ENCODE measurements at regions not wholly inside any gene's neighbourhood (a gene's known extent, or its start where the extent isn't known, plus 50 kb on each side); places are given as distances from the start of the nearest gene placed in this dataset.
A peak's percentile ranks its signal among the peaks of the same experiment; 100 is the strongest.

DNA sequence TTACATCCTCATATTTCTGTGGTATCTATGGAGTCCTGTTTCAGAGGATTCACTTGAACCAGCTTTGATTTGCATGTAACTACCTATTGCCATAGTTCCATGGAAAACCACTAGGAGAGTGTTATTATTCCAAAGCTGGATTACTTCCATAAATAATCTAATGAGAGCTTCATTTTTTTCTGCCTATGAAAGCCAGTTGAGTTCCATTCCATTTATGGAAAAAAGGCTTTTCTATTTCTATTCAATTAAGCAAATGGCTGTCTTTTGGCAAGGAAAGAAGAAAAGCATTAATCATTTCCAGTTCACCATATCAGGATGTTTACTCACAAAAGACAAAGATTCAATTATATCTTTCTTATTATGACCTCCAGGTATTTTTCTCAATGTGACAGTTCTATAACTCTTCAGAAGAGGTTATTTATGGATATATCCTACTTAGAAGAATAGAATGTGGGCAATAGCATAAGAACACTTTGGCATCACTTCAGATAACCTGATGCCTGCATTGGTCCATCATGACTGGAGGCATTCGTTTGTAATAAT lies 259.9 kb upstream of the ZPLD1 start:
- Histone ChIP-seq H3K27me3 (ENCODE audit: control insufficient read depth in 4 of 4, insufficient read depth in 4 of 4, low read length in 3 of 4) (no peaks in the 10 kb centered on the region), H3K9me3 (ENCODE audit: control insufficient read depth in 4 of 4, low read length in 3 of 4) (no peaks in the 10 kb centered on the region), H3K27ac (ENCODE audit: low read depth in 1 of 2, low read length in 2 of 2) (no peak overlapping the region), H3K9ac (ENCODE audit: low read depth in 1 of 2, low read length in 2 of 2) (no peak overlapping the region), H3K4me3 (ENCODE audit: low read depth in 1 of 3, low read length in 3 of 3) (no peak overlapping the region), H3K36me3 (ENCODE audit: control insufficient read depth in 4 of 4, insufficient read depth in 3 of 4, low read depth in 1 of 4, low read length in 3 of 4) (no peaks in the 10 kb centered on the region), H3K4me1 (ENCODE audit: control insufficient read depth in 4 of 4, insufficient read depth in 4 of 4, low read length in 3 of 4) (peaks cover 0 to 3% (median 1%) of the 10 kb centered on the region in 4 donors)
- TF ChIP-seq, protein P1, sequence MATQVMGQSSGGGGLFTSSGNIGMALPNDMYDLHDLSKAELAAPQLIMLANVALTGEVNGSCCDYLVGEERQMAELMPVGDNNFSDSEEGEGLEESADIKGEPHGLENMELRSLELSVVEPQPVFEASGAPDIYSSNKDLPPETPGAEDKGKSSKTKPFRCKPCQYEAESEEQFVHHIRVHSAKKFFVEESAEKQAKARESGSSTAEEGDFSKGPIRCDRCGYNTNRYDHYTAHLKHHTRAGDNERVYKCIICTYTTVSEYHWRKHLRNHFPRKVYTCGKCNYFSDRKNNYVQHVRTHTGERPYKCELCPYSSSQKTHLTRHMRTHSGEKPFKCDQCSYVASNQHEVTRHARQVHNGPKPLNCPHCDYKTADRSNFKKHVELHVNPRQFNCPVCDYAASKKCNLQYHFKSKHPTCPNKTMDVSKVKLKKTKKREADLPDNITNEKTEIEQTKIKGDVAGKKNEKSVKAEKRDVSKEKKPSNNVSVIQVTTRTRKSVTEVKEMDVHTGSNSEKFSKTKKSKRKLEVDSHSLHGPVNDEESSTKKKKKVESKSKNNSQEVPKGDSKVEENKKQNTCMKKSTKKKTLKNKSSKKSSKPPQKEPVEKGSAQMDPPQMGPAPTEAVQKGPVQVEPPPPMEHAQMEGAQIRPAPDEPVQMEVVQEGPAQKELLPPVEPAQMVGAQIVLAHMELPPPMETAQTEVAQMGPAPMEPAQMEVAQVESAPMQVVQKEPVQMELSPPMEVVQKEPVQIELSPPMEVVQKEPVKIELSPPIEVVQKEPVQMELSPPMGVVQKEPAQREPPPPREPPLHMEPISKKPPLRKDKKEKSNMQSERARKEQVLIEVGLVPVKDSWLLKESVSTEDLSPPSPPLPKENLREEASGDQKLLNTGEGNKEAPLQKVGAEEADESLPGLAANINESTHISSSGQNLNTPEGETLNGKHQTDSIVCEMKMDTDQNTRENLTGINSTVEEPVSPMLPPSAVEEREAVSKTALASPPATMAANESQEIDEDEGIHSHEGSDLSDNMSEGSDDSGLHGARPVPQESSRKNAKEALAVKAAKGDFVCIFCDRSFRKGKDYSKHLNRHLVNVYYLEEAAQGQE (IDR thresholded peaks at IDR 0.05): peak; percentile 8
- no peak for TF ChIP-seq HNF4G (IDR thresholded peaks at IDR 0.05)
- TF ChIP-seq, protein P2, sequence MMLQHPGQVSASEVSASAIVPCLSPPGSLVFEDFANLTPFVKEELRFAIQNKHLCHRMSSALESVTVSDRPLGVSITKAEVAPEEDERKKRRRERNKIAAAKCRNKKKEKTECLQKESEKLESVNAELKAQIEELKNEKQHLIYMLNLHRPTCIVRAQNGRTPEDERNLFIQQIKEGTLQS (IDR thresholded peaks at IDR 0.05): no peak
- no peak for DNase-seq (ENCODE audit: low spot score)
- WGBS: 75% methylated on average over 1 of the region's 1 CpG

DNA sequence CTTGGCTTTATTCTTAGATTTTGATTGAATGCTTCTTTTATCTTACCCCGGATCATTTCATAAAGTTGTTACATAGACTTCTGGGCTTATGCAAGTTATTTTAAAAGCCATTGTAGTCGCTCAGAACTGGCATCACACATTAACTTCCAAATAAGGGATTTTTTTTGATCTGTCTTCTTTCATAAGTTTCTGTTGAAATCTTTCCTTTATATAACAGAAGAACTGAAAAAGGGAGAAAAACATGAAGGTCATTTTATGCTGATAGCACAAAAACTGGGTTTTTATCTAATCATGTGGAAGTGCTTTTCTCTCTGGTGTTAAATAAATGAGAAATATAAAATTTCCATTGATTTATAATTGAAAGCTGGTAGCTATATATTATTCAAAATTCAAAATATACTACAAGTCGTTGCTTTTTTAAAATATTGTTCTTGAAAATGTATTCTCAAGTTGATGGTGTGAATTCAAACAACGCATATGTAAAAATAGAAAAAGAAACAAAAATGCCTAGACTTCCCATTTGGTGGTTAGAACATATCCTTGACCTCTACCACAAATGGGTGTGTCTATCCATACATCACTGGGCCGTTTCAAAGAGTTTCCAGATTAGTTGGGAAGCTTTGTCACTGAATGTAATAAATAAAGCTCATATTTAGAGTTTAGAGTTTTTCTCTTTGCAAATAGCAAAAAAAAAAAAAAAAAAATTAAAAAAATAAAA lies 258.3 kb upstream of the ZPLD1 start:
- no peaks in the 10 kb centered on the region for H3K36me3 ChIP-seq (ENCODE audit: control insufficient read depth in 4 of 4, insufficient read depth in 3 of 4, low read depth in 1 of 4, low read length in 3 of 4)
- peaks cover 0 to 17% (median 17%) of the 10 kb centered on the region in 4 donors for H3K4me1 ChIP-seq (ENCODE audit: control insufficient read depth in 4 of 4, insufficient read depth in 4 of 4, low read length in 3 of 4)
- no peaks in the 10 kb centered on the region for H3K27me3 ChIP-seq (ENCODE audit: control insufficient read depth in 4 of 4, insufficient read depth in 4 of 4, low read length in 3 of 4)
- no peaks in the 10 kb centered on the region for H3K9me3 ChIP-seq (ENCODE audit: control insufficient read depth in 4 of 4, low read length in 3 of 4)
- H3K9ac ChIP-seq (ENCODE audit: low read depth in 1 of 2, low read length in 2 of 2): no peak overlapping the region
- no peak for TF ChIP-seq HNF4A (conservative IDR thresholded peaks at IDR 0.05)
- TF ChIP-seq, protein P3, sequence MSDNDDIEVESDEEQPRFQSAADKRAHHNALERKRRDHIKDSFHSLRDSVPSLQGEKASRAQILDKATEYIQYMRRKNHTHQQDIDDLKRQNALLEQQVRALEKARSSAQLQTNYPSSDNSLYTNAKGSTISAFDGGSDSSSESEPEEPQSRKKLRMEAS (IDR thresholded peaks at IDR 0.05): no peak
- TF ChIP-seq, protein P4, sequence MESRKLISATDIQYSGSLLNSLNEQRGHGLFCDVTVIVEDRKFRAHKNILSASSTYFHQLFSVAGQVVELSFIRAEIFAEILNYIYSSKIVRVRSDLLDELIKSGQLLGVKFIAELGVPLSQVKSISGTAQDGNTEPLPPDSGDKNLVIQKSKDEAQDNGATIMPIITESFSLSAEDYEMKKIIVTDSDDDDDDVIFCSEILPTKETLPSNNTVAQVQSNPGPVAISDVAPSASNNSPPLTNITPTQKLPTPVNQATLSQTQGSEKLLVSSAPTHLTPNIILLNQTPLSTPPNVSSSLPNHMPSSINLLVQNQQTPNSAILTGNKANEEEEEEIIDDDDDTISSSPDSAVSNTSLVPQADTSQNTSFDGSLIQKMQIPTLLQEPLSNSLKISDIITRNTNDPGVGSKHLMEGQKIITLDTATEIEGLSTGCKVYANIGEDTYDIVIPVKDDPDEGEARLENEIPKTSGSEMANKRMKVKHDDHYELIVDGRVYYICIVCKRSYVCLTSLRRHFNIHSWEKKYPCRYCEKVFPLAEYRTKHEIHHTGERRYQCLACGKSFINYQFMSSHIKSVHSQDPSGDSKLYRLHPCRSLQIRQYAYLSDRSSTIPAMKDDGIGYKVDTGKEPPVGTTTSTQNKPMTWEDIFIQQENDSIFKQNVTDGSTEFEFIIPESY (IDR thresholded peaks at IDR 0.05): no peak
- no peak for TF ChIP-seq GABPA (IDR thresholded peaks at IDR 0.05 in 1 of 2, conservative IDR thresholded peaks at IDR 0.05 in 1 of 2)
- DNase-seq (ENCODE audit: low spot score): no peak
- H3K4me3 ChIP-seq (ENCODE audit: low read depth in 1 of 3, low read length in 3 of 3): no peak overlapping the region
- H3K27ac ChIP-seq (ENCODE audit: low read depth in 1 of 2, low read length in 2 of 2): no peak overlapping the region
- 82% methylated on average over 5 of the region's 5 CpGs for WGBS

DNA sequence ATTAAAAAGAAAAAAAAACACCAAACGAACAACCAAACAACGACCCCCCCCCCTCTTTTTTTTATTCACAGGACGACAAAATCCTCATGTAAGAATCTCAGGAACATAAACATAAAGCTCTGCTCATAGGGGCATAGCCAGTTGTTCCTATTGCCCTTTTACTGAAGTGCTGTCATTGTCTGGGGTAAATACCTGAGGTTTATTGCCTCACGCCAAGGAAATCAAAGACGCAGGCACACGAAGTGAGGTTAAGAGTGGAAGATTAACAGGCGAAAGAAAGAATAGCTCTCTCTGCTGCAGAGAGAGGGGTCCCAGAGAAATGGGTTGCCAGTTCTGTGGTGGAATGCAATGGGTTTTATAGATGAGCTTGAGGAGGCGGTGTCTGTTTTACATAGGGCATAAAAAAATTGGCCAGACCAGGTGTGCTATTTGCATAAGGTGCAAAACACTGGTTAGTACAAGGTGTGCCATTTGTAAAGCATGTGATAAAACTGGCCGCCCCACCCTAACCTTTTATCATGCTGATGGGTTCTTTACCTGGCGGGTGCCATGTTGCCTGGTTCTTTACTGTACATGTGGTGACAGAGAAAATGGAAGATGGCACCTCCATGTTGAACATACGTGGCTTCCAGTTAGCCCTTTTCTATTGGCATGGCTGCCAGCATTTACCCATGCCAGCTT lies 257.6 kb upstream of the ZPLD1 start:
- H3K4me3 ChIP-seq (ENCODE audit: low read depth in 1 of 3, low read length in 3 of 3): no peak overlapping the region
- H3K27ac ChIP-seq (ENCODE audit: low read depth in 1 of 2, low read length in 2 of 2): no peak overlapping the region
- H3K27me3 ChIP-seq (ENCODE audit: control insufficient read depth in 4 of 4, insufficient read depth in 4 of 4, low read length in 3 of 4): no peaks in the 10 kb centered on the region
- H3K36me3 ChIP-seq (ENCODE audit: control insufficient read depth in 4 of 4, insufficient read depth in 3 of 4, low read depth in 1 of 4, low read length in 3 of 4): no peaks in the 10 kb centered on the region
- no peaks in the 10 kb centered on the region for H3K9me3 ChIP-seq (ENCODE audit: control insufficient read depth in 4 of 4, low read length in 3 of 4)
- peaks cover 0 to 24% (median 24%) of the 10 kb centered on the region in 4 donors for H3K4me1 ChIP-seq (ENCODE audit: control insufficient read depth in 4 of 4, insufficient read depth in 4 of 4, low read length in 3 of 4)
- 80% methylated on average over 11 of the region's 11 CpGs for WGBS
- no peak for DNase-seq (ENCODE audit: low spot score)
- H3K9ac ChIP-seq (ENCODE audit: low read depth in 1 of 2, low read length in 2 of 2): no peak overlapping the region
- TF ChIP-seq NR2F2 (IDR thresholded peaks at IDR 0.05): no peak
- no peak for TF ChIP-seq RAD21 (IDR thresholded peaks at IDR 0.05)
- no peak for TF ChIP-seq GABPA (IDR thresholded peaks at IDR 0.05 in 1 of 2, conservative IDR thresholded peaks at IDR 0.05 in 1 of 2)
- no peak for TF ChIP-seq YY1 (IDR thresholded peaks at IDR 0.05)
- TF ChIP-seq, protein P1 (IDR thresholded peaks at IDR 0.05): no peak
- no peak for TF ChIP-seq FOXA2 (IDR thresholded peaks at IDR 0.05)
- TF ChIP-seq, protein P3 (IDR thresholded peaks at IDR 0.05): no peak
- TF ChIP-seq EGR1 (IDR thresholded peaks at IDR 0.05; ENCODE audit: low read depth in 2 of 2): no peak
- no peak for TF ChIP-seq HNF4A (conservative IDR thresholded peaks at IDR 0.05)
- TF ChIP-seq JUND (IDR thresholded peaks at IDR 0.05): no peak
